ENCODE measurements at regions not wholly inside any gene's neighbourhood (a gene's known extent, or its start where the extent isn't known, plus 50 kb on each side); places are given as distances from the start of the nearest gene placed in this dataset.

- no peaks in the 10 kb centered on the region for H3K9me3 Mint-ChIP-seq (ENCODE audit: unreplicated experiment)
- H3K27ac Mint-ChIP-seq (ENCODE audit: unreplicated experiment): no peak overlapping the region
- no peaks in the 10 kb centered on the region for H3K4me1 Mint-ChIP-seq (ENCODE audit: low read depth, unreplicated experiment)
- DNase-seq: no peak
- H3K4me3 Mint-ChIP-seq (ENCODE audit: unreplicated experiment): no peak overlapping the region
- no peaks in the 10 kb centered on the region for H3K27me3 Mint-ChIP-seq (ENCODE audit: unreplicated experiment)
- TF ChIP-seq CTCF (IDR thresholded peaks at IDR 0.05; ENCODE audit: partially characterized antibody, unreplicated experiment): no peak
- no peaks in the 10 kb centered on the region for H3K36me3 Mint-ChIP-seq (ENCODE audit: unreplicated experiment)
These were observed 272.9 kb downstream of the SLITRK5 start for GRCh38 chr13:87944038-87944437.

DNA sequence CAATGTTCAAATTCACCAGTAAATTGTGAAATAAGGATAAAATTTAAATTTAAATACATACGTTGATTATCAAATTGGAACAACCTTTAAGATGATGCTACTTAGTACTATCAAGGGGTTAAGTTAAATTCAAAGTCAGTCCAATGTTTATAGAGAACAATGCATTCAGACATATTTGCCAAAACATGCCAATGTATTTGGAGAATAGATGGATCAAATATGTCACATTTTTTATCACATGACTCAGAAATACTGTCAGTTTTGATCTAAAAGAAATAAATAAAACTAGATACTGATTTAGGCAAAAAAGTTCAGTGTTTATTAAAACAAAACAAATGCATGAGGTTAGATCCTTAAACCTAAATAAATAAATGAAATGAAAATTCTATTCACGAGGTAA, 281.2 kb downstream of the SLITRK5 start:
- H3K27me3 Mint-ChIP-seq (ENCODE audit: unreplicated experiment): no peaks in the 10 kb centered on the region
- no peaks in the 10 kb centered on the region for H3K9me3 Mint-ChIP-seq (ENCODE audit: unreplicated experiment)
- TF ChIP-seq CTCF (IDR thresholded peaks at IDR 0.05; ENCODE audit: partially characterized antibody, unreplicated experiment): no peak
- no peak for DNase-seq
- no peaks in the 10 kb centered on the region for H3K4me1 Mint-ChIP-seq (ENCODE audit: low read depth, unreplicated experiment)
- H3K4me3 Mint-ChIP-seq (ENCODE audit: unreplicated experiment): no peak overlapping the region
- H3K27ac Mint-ChIP-seq (ENCODE audit: unreplicated experiment): no peak overlapping the region
- H3K36me3 Mint-ChIP-seq (ENCODE audit: unreplicated experiment): no peaks in the 10 kb centered on the region

- H3K4me1 Mint-ChIP-seq (ENCODE audit: low read depth, unreplicated experiment): no peaks in the 10 kb centered on the region
- no peak overlapping the region for H3K27ac Mint-ChIP-seq (ENCODE audit: unreplicated experiment)
- H3K36me3 Mint-ChIP-seq (ENCODE audit: unreplicated experiment): no peaks in the 10 kb centered on the region
- DNase-seq: no peak
- no peak for TF ChIP-seq CTCF (IDR thresholded peaks at IDR 0.05; ENCODE audit: partially characterized antibody, unreplicated experiment)
- no peaks in the 10 kb centered on the region for H3K27me3 Mint-ChIP-seq (ENCODE audit: unreplicated experiment)
- no peak overlapping the region for H3K4me3 Mint-ChIP-seq (ENCODE audit: unreplicated experiment)
- no peaks in the 10 kb centered on the region for H3K9me3 Mint-ChIP-seq (ENCODE audit: unreplicated experiment)
These were observed 282.2 kb downstream of the SLITRK5 start for GRCh38 chr13:87953381-87953780.

DNA sequence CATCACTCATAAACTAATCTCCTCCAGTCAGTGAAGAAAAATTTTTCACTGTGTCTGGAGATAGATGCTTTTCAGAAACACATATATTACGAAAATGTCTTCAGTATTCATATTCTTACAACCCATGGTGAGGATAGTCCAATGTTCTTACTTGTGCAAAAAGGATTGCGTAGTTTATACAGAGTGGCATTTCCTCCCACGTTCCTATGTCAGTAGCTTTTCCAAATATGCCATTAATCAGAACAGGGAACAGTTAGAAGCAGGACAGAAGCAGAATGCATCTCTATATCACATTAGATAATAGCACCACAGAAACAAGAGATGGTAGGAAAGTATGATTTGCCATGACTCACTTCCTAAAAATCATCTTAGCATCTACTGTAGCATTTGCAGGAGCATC, 282.9 kb downstream of the SLITRK5 start:
- Mint-ChIP-seq H3K4me3 (ENCODE audit: unreplicated experiment) (no peak overlapping the region), H3K4me1 (ENCODE audit: low read depth, unreplicated experiment) (no peaks in the 10 kb centered on the region), H3K27me3 (ENCODE audit: unreplicated experiment) (no peaks in the 10 kb centered on the region), H3K36me3 (ENCODE audit: unreplicated experiment) (no peaks in the 10 kb centered on the region), H3K27ac (ENCODE audit: unreplicated experiment) (no peak overlapping the region), H3K9me3 (ENCODE audit: unreplicated experiment) (no peaks in the 10 kb centered on the region)
- no peak for DNase-seq
- no peak for TF ChIP-seq CTCF (IDR thresholded peaks at IDR 0.05; ENCODE audit: partially characterized antibody, unreplicated experiment)

DNA sequence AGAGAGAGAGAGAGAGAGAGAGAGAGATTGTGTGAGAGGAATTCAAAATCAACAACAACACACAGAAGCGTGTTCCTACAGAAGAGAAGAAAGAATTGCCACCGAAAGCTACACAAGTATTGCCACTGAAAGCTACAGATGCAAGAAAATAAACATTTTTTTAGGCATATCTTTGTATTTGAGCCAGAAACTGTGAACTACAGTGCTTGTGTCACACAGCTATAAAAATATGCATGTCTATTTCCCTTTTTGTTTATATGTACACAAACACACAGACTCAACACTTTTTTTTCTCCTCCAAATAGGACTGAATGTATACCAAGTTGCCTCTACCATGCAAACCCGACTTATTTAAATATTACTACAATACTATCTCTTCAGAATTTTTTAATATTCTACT, 290.4 kb downstream of the SLITRK5 start:
- Mint-ChIP-seq H3K36me3 (ENCODE audit: unreplicated experiment) (no peaks in the 10 kb centered on the region), H3K9me3 (ENCODE audit: unreplicated experiment) (no peaks in the 10 kb centered on the region), H3K27me3 (ENCODE audit: unreplicated experiment) (no peaks in the 10 kb centered on the region), H3K4me3 (ENCODE audit: unreplicated experiment) (no peak overlapping the region), H3K4me1 (ENCODE audit: low read depth, unreplicated experiment) (no peaks in the 10 kb centered on the region), H3K27ac (ENCODE audit: unreplicated experiment) (no peak overlapping the region)
- no peak for DNase-seq
- no peak for TF ChIP-seq CTCF (IDR thresholded peaks at IDR 0.05; ENCODE audit: partially characterized antibody, unreplicated experiment)
